Neural progenitor cell (in vitro differentiated cells): ENCODE measurements at regions not wholly inside any gene's neighbourhood (a gene's known extent, or its start where the extent isn't known, plus 50 kb on each side); places are given as distances from the start of the nearest gene placed in this dataset.

Experiments used
- DNase-seq: peaks from one replicate; pipeline ENCODE4 v3.0.0-alpha.2; 2016; ENCODE audit warnings: low spot score
- H2AFZ ChIP-seq: fragments of 200-600 bp; sonication (generic); replicated peaks from 2 replicates; pipeline ENCODE4 v1.6.1; 2016; ENCODE audit warnings: antibody characterized with exemption
- H3F3A ChIP-seq: fragments of 200-600 bp; sonication (generic); 2 replicates; pipeline ENCODE4 v1.6.1; 2016; ENCODE audit warnings: antibody characterized with exemption, low read depth
- H3K27ac ChIP-seq: fragments of 200-600 bp; sonication (generic); 2 replicates; pipeline ENCODE4 v1.5.1; 2016; ENCODE audit warnings: mild to moderate bottlenecking
- H3K27me3 ChIP-seq: fragments of 200-600 bp; sonication (generic); 2 replicates; pipeline ENCODE4 v1.6.1; 2016; ENCODE audit warnings: mild to moderate bottlenecking, moderate library complexity
- H3K36me3 ChIP-seq: fragments of 200-600 bp; sonication (generic); 2 replicates; pipeline ENCODE4 v1.5.1; 2016
- H3K4me1 ChIP-seq: fragments of 200-600 bp; sonication (generic); 2 replicates; pipeline ENCODE4 v1.6.1; 2016; ENCODE audit warnings: mixed run types
- H3K4me2 ChIP-seq: fragments of 200-600 bp; sonication (generic); 2 replicates; pipeline ENCODE4 v1.6.1; 2016
- H3K4me3 ChIP-seq: fragments of 200-600 bp; sonication (generic); 2 replicates; pipeline ENCODE4 v1.5.1; 2016
- H3K79me2 ChIP-seq: fragments of 200-600 bp; sonication (generic); 2 replicates; pipeline ENCODE4 v1.6.1; 2016; ENCODE audit warnings: low read depth
- H3K9ac ChIP-seq: fragments of 200-600 bp; sonication (generic); 2 replicates; pipeline ENCODE4 v1.6.1; 2016
- H3K9me3 ChIP-seq: fragments of 200-600 bp; sonication (generic); 2 replicates; pipeline ENCODE4 v1.5.1; 2016; ENCODE audit warnings: low read depth
- H4K20me1 ChIP-seq: fragments of 200-600 bp; sonication (generic); 2 replicates; pipeline ENCODE4 v1.6.1; 2016; ENCODE audit warnings: low read depth
- H3K27ac Mint-ChIP-seq: 3 replicates; pipeline ENCODE4 v1.8.0; 2021; ENCODE audit warnings: mixed read lengths
- H3K27me3 Mint-ChIP-seq: 2 replicates; pipeline ENCODE4 v1.8.0; 2022; ENCODE audit warnings: low read depth, mild to moderate bottlenecking, inconsistent platforms, moderate library complexity, mixed read lengths; ENCODE audit not compliant: insufficient read depth
- H3K36me3 Mint-ChIP-seq: 3 replicates; pipeline ENCODE4 v1.8.0; 2021; ENCODE audit warnings: mixed read lengths
- H3K4me1 Mint-ChIP-seq: 3 replicates; pipeline ENCODE4 v1.8.0; 2021; ENCODE audit warnings: mixed read lengths
- H3K4me3 Mint-ChIP-seq: 3 replicates; pipeline ENCODE4 v1.8.0; 2021; ENCODE audit warnings: mild to moderate bottlenecking, moderate library complexity, mixed read lengths
- H3K9me3 Mint-ChIP-seq: 3 replicates; pipeline ENCODE4 v1.8.0; 2020; ENCODE audit warnings: mixed read lengths
- EZH2 ChIP-seq: fragments of 200-600 bp; sonication (generic); IDR thresholded peaks from 2 replicates; pipeline ENCODE4 v1.6.1; 2017; ENCODE audit warnings: antibody characterized with exemption, mild to moderate bottlenecking, moderate library complexity
- EZH2phosphoT487 ChIP-seq: fragments of 200-600 bp; sonication (generic); IDR thresholded peaks from 2 replicates; pipeline ENCODE4 v1.6.1; 2017; ENCODE audit warnings: antibody characterized with exemption
- TF ChIP-seq, protein P1 (sequence below): fragments of 200-600 bp; sonication (generic); IDR thresholded peaks from 2 replicates; pipeline ENCODE4 v1.5.1; 2017; ENCODE audit warnings: antibody characterized with exemption, mild to moderate bottlenecking

DNA sequence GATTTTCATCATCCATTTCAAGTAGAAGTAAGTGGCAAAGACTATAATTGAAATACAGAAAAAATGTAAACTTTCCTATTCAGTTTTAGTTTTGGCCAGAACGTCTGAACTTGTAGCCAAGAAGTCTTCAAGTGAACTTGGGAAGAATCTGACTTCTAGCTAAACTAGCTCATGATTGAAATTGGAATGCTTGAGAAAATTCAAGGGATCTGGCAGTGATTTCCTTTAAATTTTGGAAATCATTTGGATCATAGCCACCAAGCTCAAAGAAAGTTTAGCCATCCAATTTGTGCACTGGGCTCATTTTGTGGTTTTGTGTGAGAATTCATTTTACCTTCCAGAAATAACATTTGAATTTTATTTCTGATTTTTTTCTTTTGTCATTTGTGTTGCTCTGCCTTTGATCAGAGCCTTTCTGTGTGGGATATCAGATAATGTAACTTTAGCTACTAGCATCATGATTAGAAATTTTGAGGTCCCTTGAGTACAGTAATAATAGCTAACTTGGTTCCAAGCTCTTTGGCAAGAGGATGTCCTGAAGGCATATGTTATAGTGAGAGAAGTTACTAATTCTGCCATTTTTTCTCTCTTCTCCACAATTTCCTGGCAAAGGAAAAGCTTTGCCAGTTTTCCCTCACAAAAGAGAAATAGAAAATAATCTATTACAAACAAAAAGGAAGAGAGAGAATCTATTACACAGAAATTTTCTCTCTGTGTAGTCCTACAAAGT, 2123.7 kb upstream of the RAG2 start:
- no peaks in the 10 kb centered on the region for H3K79me2 ChIP-seq
- no peaks in the 10 kb centered on the region for H3F3A ChIP-seq
- Mint-ChIP-seq H3K27me3 (no peaks in the 10 kb centered on the region), H3K9me3 (peaks cover 2% of the 10 kb centered on the region), H3K36me3 (no peaks in the 10 kb centered on the region), H3K4me1 (peaks cover 6% of the 10 kb centered on the region), H3K4me3 (no peak overlapping the region), H3K27ac (no peak overlapping the region)
- H2AFZ ChIP-seq: no peak overlapping the region
- H3K9me3 ChIP-seq: no peaks in the 10 kb centered on the region
- no peak overlapping the region for H3K9ac ChIP-seq
- no peaks in the 10 kb centered on the region for H3K36me3 ChIP-seq
- TF ChIP-seq, protein P1, sequence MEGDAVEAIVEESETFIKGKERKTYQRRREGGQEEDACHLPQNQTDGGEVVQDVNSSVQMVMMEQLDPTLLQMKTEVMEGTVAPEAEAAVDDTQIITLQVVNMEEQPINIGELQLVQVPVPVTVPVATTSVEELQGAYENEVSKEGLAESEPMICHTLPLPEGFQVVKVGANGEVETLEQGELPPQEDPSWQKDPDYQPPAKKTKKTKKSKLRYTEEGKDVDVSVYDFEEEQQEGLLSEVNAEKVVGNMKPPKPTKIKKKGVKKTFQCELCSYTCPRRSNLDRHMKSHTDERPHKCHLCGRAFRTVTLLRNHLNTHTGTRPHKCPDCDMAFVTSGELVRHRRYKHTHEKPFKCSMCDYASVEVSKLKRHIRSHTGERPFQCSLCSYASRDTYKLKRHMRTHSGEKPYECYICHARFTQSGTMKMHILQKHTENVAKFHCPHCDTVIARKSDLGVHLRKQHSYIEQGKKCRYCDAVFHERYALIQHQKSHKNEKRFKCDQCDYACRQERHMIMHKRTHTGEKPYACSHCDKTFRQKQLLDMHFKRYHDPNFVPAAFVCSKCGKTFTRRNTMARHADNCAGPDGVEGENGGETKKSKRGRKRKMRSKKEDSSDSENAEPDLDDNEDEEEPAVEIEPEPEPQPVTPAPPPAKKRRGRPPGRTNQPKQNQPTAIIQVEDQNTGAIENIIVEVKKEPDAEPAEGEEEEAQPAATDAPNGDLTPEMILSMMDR: no peak
- TF ChIP-seq EZH2 (no peak), EZH2phosphoT487 (no peak)
- DNase-seq: no peak
- H4K20me1 ChIP-seq: no peaks in the 10 kb centered on the region
- no peak overlapping the region for H3K27ac ChIP-seq
- H3K4me1 ChIP-seq: peaks cover 4% of the 10 kb centered on the region
- no peak overlapping the region for H3K4me3 ChIP-seq
- H3K4me2 ChIP-seq: no peak overlapping the region
- no peaks in the 10 kb centered on the region for H3K27me3 ChIP-seq

DNA sequence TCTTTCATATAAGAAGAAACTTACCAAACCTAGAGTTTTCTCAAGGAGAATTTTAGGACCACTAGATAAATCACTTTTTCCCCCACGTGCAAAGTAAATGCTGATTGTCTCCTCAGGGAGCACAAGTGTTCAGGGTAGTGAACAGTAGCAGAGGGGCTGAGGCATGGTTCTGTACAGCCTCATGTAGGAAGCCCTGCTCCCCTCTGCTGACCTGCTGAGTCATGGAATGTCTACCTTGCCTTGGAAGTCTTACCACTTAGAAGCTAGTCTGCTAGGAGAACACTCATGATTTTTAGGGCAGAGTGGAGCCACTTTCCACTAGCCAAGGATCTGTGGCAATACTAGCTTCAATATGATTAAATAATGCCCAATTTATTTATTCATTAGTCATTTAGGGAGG, 2120.6 kb upstream of the RAG2 start:
- Histone ChIP-seq H3K4me1 (peaks cover 4% of the 10 kb centered on the region), H3K4me2 (no peak overlapping the region), H3K9ac (no peak overlapping the region), H3K79me2 (no peaks in the 10 kb centered on the region), H2AFZ (peak overlapping the region; percentile 37), H4K20me1 (no peaks in the 10 kb centered on the region), H3K27ac (no peak overlapping the region), H3K27me3 (no peaks in the 10 kb centered on the region), H3K4me3 (no peak overlapping the region), H3F3A (no peaks in the 10 kb centered on the region), H3K36me3 (no peaks in the 10 kb centered on the region), H3K9me3 (no peaks in the 10 kb centered on the region)
- peak; percentile 13 for DNase-seq
- Mint-ChIP-seq H3K36me3 (no peaks in the 10 kb centered on the region), H3K4me3 (no peak overlapping the region), H3K4me1 (peaks cover 6% of the 10 kb centered on the region), H3K9me3 (no peaks in the 10 kb centered on the region), H3K27me3 (no peaks in the 10 kb centered on the region), H3K27ac (no peak overlapping the region)
- TF ChIP-seq EZH2phosphoT487 (no peak), EZH2 (no peak)
- TF ChIP-seq, protein P1: no peak

DNA sequence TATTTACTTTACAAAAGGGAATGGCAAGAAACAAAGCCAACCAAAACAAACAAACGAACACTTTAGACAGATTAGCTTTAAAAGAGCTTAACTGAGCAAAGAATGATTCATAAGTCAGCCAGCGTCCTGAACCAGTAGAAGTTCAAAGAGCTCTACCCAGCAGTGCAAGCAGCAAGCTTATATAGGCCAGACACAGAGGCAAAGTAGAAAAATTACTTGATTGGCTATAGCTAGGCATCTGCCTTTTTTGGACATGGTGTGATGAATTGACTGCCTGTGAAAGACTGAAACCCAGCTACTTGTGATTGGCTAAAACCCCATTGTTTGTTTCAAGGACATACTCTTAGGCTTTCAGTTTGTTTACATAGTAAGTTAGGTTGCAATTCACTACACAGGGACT, 2120.0 kb upstream of the RAG2 start:
- peaks cover 4% of the 10 kb centered on the region for H3K4me1 ChIP-seq
- no peak overlapping the region for H3K27ac ChIP-seq
- no peaks in the 10 kb centered on the region for H3F3A ChIP-seq
- no peaks in the 10 kb centered on the region for H3K36me3 Mint-ChIP-seq
- H3K36me3 ChIP-seq: no peaks in the 10 kb centered on the region
- H3K4me1 Mint-ChIP-seq: peaks cover 6% of the 10 kb centered on the region
- DNase-seq: peak; percentile 12
- H3K27me3 Mint-ChIP-seq: no peaks in the 10 kb centered on the region
- no peak overlapping the region for H3K27ac Mint-ChIP-seq
- H3K9me3 ChIP-seq: no peaks in the 10 kb centered on the region
- H3K79me2 ChIP-seq: no peaks in the 10 kb centered on the region
- no peaks in the 10 kb centered on the region for H3K9me3 Mint-ChIP-seq
- H4K20me1 ChIP-seq: no peaks in the 10 kb centered on the region
- H3K4me2 ChIP-seq: no peak overlapping the region
- H3K4me3 ChIP-seq: no peak overlapping the region
- H3K9ac ChIP-seq: no peak overlapping the region
- H3K4me3 Mint-ChIP-seq: no peak overlapping the region
- H2AFZ ChIP-seq: peak overlapping the region; percentile 37
- H3K27me3 ChIP-seq: no peaks in the 10 kb centered on the region
- TF ChIP-seq EZH2phosphoT487: no peak
- no peak for TF ChIP-seq EZH2
- TF ChIP-seq, protein P1: no peak
